Skeletal muscle satellite cell (primary cell): ENCODE measurements at regions not wholly inside any gene's neighbourhood (a gene's known extent, or its start where the extent isn't known, plus 50 kb on each side); places are given as distances from the start of the nearest gene placed in this dataset.

ENCODE experiments used
- H3K27me3 ChIP-seq: 2 replicates; pipeline ENCODE4 v1.7.0; 2013; ENCODE audit warnings: low read length; ENCODE audit not compliant: control insufficient read depth, insufficient read depth
- H3K36me3 ChIP-seq: 2 replicates; pipeline ENCODE4 v1.7.0; 2013; ENCODE audit warnings: mild to moderate bottlenecking, control low read depth, low read length; ENCODE audit not compliant: insufficient read depth
- H3K4me1 ChIP-seq: 2 replicates; pipeline ENCODE4 v1.7.0; 2013; ENCODE audit warnings: low read length; ENCODE audit not compliant: control insufficient read depth, insufficient read depth
- H3K4me2 ChIP-seq: 2 replicates; pipeline ENCODE4 v1.7.0; 2013; ENCODE audit warnings: mild to moderate bottlenecking, low read length
- H3K4me3 ChIP-seq: 2 replicates; pipeline ENCODE4 v1.7.0; 2013; ENCODE audit warnings: low read length
- H3K9ac ChIP-seq: 2 replicates; pipeline ENCODE4 v1.7.0; 2013; ENCODE audit warnings: mild to moderate bottlenecking, low read depth, low read length, moderate library complexity
- H3K9me3 ChIP-seq: replicated peaks from 2 replicates; pipeline ENCODE4 v1.7.0; 2013; ENCODE audit warnings: mild to moderate bottlenecking, control low read depth, low read length

DNA sequence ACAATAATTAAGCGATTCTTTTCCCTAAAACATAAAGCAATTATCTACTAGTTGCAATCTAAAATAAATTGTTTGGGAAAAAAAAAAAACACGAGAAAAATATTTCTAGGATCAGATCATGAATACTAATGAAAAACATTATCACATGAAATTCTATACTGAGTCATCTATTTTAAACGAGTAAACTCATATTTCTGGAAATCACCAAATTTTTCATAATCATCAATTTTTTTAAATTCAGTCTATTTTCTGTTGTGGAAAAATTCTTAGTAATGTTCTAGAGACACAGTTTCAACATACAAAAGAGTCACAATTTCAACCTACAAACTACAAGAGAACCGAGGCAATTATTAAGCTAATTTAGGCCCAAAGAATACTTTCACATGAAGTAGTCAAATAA is 245.6 kb upstream of the SOX5 start:
- H3K4me3 ChIP-seq = no peak overlapping the region
- no peaks in the 10 kb centered on the region for H3K9me3 ChIP-seq
- H3K36me3 ChIP-seq = no peaks in the 10 kb centered on the region
- H3K27me3 ChIP-seq = no peaks in the 10 kb centered on the region
- no peak overlapping the region for H3K4me2 ChIP-seq
- peaks cover 22% of the 10 kb centered on the region for H3K4me1 ChIP-seq
- H3K9ac ChIP-seq = no peak overlapping the region

GRCh38 chr12:24191117-24191516 is 241.6 kb upstream of the SOX5 start:
- Histone ChIP-seq H3K4me1 (no peaks in the 10 kb centered on the region), H3K36me3 (no peaks in the 10 kb centered on the region), H3K9me3 (no peaks in the 10 kb centered on the region), H3K27me3 (no peaks in the 10 kb centered on the region), H3K4me2 (no peak overlapping the region), H3K9ac (no peak overlapping the region), H3K4me3 (no peak overlapping the region)

DNA sequence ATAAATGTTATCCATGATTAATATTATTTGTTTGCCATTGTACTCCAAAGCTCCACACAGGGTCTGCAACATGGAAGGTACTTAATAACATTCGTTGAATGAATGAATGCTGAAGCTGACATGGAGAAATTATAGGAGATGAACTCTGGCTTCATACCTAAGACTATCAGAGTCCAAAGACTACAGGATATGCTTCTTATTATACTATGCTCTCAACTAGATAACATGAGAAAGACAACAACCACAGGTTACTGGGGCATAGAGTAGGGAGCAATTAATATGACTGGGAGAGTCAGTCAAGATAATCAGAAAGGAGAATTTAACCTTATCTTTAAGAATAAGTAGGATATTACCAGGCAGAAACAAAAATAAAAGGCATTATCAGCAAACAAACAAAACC is 236.3 kb upstream of the SOX5 start:
- H3K9me3 ChIP-seq = no peaks in the 10 kb centered on the region
- no peaks in the 10 kb centered on the region for H3K36me3 ChIP-seq
- no peak overlapping the region for H3K4me2 ChIP-seq
- no peak overlapping the region for H3K4me3 ChIP-seq
- H3K27me3 ChIP-seq = no peaks in the 10 kb centered on the region
- no peak overlapping the region for H3K9ac ChIP-seq
- no peaks in the 10 kb centered on the region for H3K4me1 ChIP-seq

DNA sequence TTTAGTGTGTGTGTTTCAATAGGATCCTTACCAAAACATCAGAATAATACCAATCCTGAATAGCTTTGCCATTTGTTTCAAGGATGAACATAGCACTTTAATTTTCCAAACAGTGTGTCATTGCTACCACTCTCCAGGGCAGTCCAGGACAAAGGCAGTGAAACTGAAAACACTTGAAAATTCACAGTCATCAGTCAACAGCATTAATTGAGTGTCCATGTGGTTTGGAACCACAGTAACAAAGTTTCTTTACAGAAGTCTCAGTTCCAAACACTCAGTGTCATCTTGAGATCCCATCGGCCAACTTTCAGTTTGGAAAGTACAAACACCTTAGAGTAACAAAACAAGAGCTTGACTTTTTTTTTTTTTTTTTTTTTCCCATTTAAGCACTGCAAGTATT is 228.4 kb upstream of the SOX5 start:
- H3K4me3 ChIP-seq = no peak overlapping the region
- H3K4me1 ChIP-seq = no peaks in the 10 kb centered on the region
- no peak overlapping the region for H3K4me2 ChIP-seq
- H3K27me3 ChIP-seq = no peaks in the 10 kb centered on the region
- H3K9me3 ChIP-seq = no peaks in the 10 kb centered on the region
- no peaks in the 10 kb centered on the region for H3K36me3 ChIP-seq
- H3K9ac ChIP-seq = no peak overlapping the region

DNA sequence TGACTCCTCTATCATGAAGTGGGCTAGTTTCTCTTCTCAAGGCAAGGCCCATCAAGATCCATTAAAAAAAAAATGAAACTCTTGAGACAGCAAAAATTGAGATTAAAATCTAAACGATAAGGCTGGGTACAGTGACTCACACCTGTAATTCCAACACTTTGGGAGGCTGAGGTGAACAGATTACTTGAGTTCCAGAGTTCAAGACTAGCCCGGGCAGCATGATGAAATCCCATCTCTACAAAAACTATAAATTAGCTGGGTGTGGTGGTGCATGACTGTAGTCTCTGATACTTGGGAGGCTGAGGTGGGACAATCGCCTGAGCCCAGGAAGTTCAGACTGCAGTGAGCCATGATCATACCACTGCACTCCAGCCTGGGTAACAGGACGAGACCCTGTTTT is 226.5 kb upstream of the SOX5 start:
- H3K4me2 ChIP-seq = no peak overlapping the region
- no peaks in the 10 kb centered on the region for H3K9me3 ChIP-seq
- H3K9ac ChIP-seq = no peak overlapping the region
- no peaks in the 10 kb centered on the region for H3K4me1 ChIP-seq
- H3K27me3 ChIP-seq = no peaks in the 10 kb centered on the region
- no peak overlapping the region for H3K4me3 ChIP-seq
- H3K36me3 ChIP-seq = no peaks in the 10 kb centered on the region

- no peak overlapping the region for H3K9ac ChIP-seq
- no peaks in the 10 kb centered on the region for H3K9me3 ChIP-seq
- no peaks in the 10 kb centered on the region for H3K27me3 ChIP-seq
- no peaks in the 10 kb centered on the region for H3K36me3 ChIP-seq
- no peaks in the 10 kb centered on the region for H3K4me1 ChIP-seq
- H3K4me2 ChIP-seq = no peak overlapping the region
- H3K4me3 ChIP-seq = no peak overlapping the region
Observed at GRCh38 chr12:24175284-24175683, 225.8 kb upstream of the SOX5 start.

DNA sequence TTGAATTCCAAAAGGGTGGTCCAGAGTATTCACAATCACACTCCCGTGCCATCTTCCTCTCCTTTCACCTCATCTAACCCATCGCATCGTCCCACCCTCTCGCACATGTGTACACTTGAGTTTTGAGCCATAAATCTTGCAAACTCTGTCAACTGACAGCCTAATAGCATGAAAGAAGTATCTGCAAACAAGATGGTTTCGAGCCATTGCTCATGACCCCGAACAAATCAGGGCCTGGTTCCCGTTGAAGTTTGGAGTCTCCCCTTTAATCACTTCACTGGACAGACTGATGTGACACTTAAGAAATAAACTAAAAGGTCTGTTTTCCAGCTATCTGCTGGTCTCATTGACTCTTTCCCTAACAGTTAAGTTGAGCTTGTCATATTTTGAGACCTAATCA is 223.6 kb upstream of the SOX5 start:
- Histone ChIP-seq H3K27me3 (no peaks in the 10 kb centered on the region), H3K4me1 (no peaks in the 10 kb centered on the region), H3K4me2 (no peak overlapping the region), H3K9ac (no peak overlapping the region), H3K36me3 (no peaks in the 10 kb centered on the region), H3K9me3 (no peaks in the 10 kb centered on the region), H3K4me3 (no peak overlapping the region)

- Histone ChIP-seq H3K9ac (no peak overlapping the region), H3K4me3 (no peak overlapping the region), H3K27me3 (no peaks in the 10 kb centered on the region), H3K4me2 (no peak overlapping the region), H3K36me3 (no peaks in the 10 kb centered on the region), H3K4me1 (no peaks in the 10 kb centered on the region), H3K9me3 (no peaks in the 10 kb centered on the region)
Observed at GRCh38 chr12:24172773-24173066, 223.2 kb upstream of the SOX5 start.

GRCh38 chr12:24172031-24172772 is 222.7 kb upstream of the SOX5 start:
- H3K4me3 ChIP-seq = no peak overlapping the region
- H3K36me3 ChIP-seq = no peaks in the 10 kb centered on the region
- H3K9ac ChIP-seq = no peak overlapping the region

GRCh38 chr12:24155042-24155441 is 205.6 kb upstream of the SOX5 start:
- Histone ChIP-seq H3K9me3 (no peaks in the 10 kb centered on the region), H3K9ac (no peak overlapping the region), H3K27me3 (no peaks in the 10 kb centered on the region), H3K4me1 (no peaks in the 10 kb centered on the region), H3K4me2 (no peak overlapping the region), H3K36me3 (no peaks in the 10 kb centered on the region), H3K4me3 (no peak overlapping the region)

More at GRCh38 chr12:24172031-24172772, 222.7 kb upstream of the SOX5 start:
- no peaks in the 10 kb centered on the region for H3K9me3 ChIP-seq
- no peaks in the 10 kb centered on the region for H3K27me3 ChIP-seq
- H3K4me2 ChIP-seq = no peak overlapping the region
- no peaks in the 10 kb centered on the region for H3K4me1 ChIP-seq

- H3K4me2 ChIP-seq = no peak overlapping the region
- no peaks in the 10 kb centered on the region for H3K27me3 ChIP-seq
- no peak overlapping the region for H3K4me3 ChIP-seq
- H3K9ac ChIP-seq = no peak overlapping the region
- no peaks in the 10 kb centered on the region for H3K9me3 ChIP-seq
- no peaks in the 10 kb centered on the region for H3K36me3 ChIP-seq
- H3K4me1 ChIP-seq = no peaks in the 10 kb centered on the region
Observed at GRCh38 chr12:24153079-24153478, 203.6 kb upstream of the SOX5 start.

DNA sequence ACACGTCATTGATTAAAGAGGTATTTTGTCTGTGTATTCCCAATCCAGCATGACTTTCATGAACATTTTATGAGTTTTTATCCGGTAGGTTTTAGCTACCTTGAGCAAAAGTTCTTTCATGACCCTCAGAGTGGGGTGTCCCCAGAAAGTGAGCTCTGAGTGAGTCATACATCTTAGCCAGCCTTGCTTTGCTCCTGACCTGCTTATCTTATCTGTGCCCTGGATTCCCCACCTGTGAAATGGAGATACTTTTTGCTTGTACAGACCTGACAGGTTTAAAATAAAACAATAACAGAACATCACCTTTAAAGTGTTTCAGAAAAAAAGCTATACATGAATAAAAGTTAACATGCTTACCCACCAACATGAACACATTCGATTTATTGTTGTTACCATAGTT is 202.8 kb upstream of the SOX5 start:
- no peak overlapping the region for H3K4me3 ChIP-seq
- no peak overlapping the region for H3K9ac ChIP-seq
- no peaks in the 10 kb centered on the region for H3K27me3 ChIP-seq
- no peaks in the 10 kb centered on the region for H3K36me3 ChIP-seq
- H3K4me1 ChIP-seq = no peaks in the 10 kb centered on the region
- no peak overlapping the region for H3K4me2 ChIP-seq
- H3K9me3 ChIP-seq = no peaks in the 10 kb centered on the region
